B cell (primary cell): ENCODE measurements at regions not wholly inside any gene's neighbourhood (a gene's known extent, or its start where the extent isn't known, plus 50 kb on each side); places are given as distances from the start of the nearest gene placed in this dataset.

Source experiments
- CTCF ChIP-seq: fragments of 200-600 bp; IDR thresholded peaks from one replicate; pipeline ENCODE4 v1.8.0; 2022; ENCODE audit warnings: antibody characterized with exemption, mild to moderate bottlenecking
- EZH2 ChIP-seq: IDR thresholded peaks from 2 replicates; pipeline ENCODE4 v1.6.1; 2012; ENCODE audit warnings: borderline replicate concordance, low read depth, mild to moderate bottlenecking, moderate library complexity, low read length; ENCODE audit not compliant: insufficient read depth, poor library complexity, severe bottlenecking

- TF ChIP-seq CTCF (no peak), EZH2 (no peak)
Observed at GRCh38 chr10:131691481-131692090, 209.2 kb upstream of the PPP2R2D start.
